ENCODE measurements at regions not wholly inside any gene's neighbourhood (a gene's known extent, or its start where the extent isn't known, plus 50 kb on each side); places are given as distances from the start of the nearest gene placed in this dataset.

DNA sequence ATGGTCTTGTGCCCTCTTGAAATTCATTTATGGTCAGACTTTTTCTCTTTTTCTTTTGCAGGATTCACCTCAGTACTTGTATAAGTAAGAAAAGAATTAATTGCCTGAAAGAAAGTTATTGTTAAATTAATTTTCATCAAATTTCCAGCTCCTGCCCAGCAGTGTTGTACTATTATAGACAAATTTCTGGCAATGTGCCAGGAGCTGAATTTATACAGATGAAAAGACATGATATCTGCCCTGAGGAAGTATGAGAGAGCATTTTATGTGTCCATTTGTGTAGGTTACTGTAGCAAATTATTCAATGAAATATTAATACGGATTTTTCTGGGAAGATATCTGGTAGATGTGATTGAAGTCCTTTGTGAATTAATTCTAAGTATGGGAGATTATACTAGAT lies 2371.5 kb upstream of the TENM3 start:
- Histone ChIP-seq H3K4me1 (ENCODE audit: control insufficient read depth in 1 of 2, insufficient read depth in 1 of 2, low read depth in 1 of 2, low read length in 1 of 2) (no peaks in the 10 kb centered on the region), H3K27ac (no peak overlapping the region), H3K4me3 (ENCODE audit: low read depth in 1 of 2, low read length in 1 of 2) (no peak overlapping the region), H3K36me3 (no peaks in the 10 kb centered on the region), H3K9me3 (no peaks in the 10 kb centered on the region), H3K27me3 (no peaks in the 10 kb centered on the region)
- TF ChIP-seq, protein P1, sequence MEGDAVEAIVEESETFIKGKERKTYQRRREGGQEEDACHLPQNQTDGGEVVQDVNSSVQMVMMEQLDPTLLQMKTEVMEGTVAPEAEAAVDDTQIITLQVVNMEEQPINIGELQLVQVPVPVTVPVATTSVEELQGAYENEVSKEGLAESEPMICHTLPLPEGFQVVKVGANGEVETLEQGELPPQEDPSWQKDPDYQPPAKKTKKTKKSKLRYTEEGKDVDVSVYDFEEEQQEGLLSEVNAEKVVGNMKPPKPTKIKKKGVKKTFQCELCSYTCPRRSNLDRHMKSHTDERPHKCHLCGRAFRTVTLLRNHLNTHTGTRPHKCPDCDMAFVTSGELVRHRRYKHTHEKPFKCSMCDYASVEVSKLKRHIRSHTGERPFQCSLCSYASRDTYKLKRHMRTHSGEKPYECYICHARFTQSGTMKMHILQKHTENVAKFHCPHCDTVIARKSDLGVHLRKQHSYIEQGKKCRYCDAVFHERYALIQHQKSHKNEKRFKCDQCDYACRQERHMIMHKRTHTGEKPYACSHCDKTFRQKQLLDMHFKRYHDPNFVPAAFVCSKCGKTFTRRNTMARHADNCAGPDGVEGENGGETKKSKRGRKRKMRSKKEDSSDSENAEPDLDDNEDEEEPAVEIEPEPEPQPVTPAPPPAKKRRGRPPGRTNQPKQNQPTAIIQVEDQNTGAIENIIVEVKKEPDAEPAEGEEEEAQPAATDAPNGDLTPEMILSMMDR (IDR thresholded peaks at IDR 0.05), result no peak

DNA sequence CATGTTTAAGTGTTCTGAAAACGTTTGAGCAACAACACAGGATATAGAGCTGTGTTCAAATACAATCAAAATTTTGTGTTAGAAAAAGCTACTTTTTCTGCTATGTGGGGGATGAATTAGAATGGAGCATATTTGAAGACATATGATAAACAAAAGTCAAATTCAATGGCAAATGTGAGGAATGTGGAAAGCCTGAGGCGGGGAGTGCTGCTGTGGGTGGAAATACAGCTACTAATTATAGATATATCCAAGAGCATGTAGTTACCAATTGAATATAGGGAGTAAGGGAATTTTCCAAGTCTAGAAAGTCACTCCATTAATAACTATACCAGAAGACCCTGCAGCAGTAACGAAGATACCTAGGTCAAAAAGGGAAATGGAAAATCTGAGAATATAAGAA lies 2370.4 kb upstream of the TENM3 start:
- Histone ChIP-seq H3K36me3 (no peaks in the 10 kb centered on the region), H3K4me1 (ENCODE audit: control insufficient read depth in 1 of 2, insufficient read depth in 1 of 2, low read depth in 1 of 2, low read length in 1 of 2) (no peaks in the 10 kb centered on the region), H3K4me3 (ENCODE audit: low read depth in 1 of 2, low read length in 1 of 2) (no peak overlapping the region), H3K9me3 (no peaks in the 10 kb centered on the region), H3K27ac (no peak overlapping the region), H3K27me3 (no peaks in the 10 kb centered on the region)
- TF ChIP-seq, protein P1 (IDR thresholded peaks at IDR 0.05), result no peak

DNA sequence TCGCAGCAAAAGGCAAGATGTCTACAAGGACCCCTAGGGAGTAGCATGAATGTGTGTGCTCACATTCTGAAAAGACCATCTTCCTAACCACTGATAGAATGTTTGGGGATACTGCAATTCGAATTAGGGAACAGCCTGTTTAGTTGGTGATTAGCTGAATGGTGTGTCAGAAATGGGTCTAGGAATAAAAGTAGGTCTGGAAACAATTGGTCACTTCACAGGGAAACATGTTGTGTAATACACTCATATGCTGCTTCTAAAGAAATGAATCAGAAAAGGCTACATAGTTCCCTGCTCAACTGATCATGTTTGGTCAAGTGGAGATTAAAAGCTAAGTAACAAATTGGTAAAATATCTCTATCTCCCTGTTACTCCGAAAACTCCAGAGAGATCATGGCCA lies 2362.4 kb upstream of the TENM3 start:
- Histone ChIP-seq H3K27ac (no peak overlapping the region), H3K4me3 (ENCODE audit: low read depth in 1 of 2, low read length in 1 of 2) (no peak overlapping the region), H3K27me3 (no peaks in the 10 kb centered on the region), H3K4me1 (ENCODE audit: control insufficient read depth in 1 of 2, insufficient read depth in 1 of 2, low read depth in 1 of 2, low read length in 1 of 2) (no peaks in the 10 kb centered on the region), H3K36me3 (no peaks in the 10 kb centered on the region), H3K9me3 (no peaks in the 10 kb centered on the region)
- TF ChIP-seq, protein P1 (IDR thresholded peaks at IDR 0.05), result no peak

DNA sequence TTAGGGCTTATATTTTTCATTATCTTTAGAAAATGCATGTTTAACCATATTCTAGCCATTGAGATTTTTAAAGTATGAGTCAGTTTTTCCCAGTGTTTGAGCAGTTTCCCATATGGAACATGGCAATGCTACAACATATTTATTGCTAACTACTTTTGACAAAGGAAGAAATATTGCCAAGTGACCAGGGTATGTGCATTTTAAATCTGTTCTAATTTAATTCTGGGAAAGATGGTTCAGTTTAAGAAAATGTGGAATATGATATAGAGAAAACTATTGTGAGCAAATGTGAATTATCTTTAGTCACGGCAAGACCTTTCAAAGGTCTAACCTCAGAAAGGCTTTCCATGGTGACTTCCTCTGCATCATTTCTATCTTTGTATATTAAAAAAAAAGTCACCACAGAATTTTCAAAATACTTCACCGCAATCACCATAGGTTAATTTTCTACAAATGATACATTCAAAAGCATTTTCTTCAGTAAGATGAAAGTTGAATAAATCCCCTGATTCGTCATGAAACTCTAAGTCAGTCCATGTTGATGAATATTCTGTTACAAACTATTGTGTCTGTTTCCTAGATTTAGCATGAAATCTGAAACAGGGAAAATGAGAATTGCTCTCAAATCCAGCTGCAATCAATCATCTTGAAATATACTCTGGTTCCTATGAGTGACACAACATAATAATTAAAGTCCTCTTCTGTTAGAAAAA lies 2349.0 kb upstream of the TENM3 start:
- Histone ChIP-seq H3K4me3 (ENCODE audit: low read depth in 1 of 2, low read length in 1 of 2) (no peak overlapping the region), H3K36me3 (no peaks in the 10 kb centered on the region), H3K27ac (no peak overlapping the region), H3K4me1 (ENCODE audit: control insufficient read depth in 1 of 2, insufficient read depth in 1 of 2, low read depth in 1 of 2, low read length in 1 of 2) (no peaks in the 10 kb centered on the region), H3K27me3 (no peaks in the 10 kb centered on the region), H3K9me3 (no peaks in the 10 kb centered on the region)
- TF ChIP-seq, protein P1 (IDR thresholded peaks at IDR 0.05), result no peak

DNA sequence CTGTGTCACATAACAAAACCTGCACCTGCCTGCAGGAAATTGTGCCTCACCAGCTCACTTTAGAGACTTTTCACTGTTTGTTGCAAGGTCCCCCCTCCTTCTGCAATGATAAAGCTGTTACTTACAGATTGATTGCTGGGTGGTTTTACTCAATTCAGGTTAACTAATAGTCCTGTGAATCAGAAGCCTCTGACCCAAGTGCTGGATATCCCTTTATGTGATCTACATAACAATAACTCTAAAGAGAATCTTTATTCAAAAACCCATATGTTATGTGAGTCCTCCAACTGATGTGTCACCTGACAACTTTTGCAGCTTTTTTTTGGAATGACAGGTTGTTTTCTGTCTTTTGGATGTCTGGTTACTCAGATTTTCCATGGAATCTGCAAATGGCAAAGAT lies 2323.6 kb upstream of the TENM3 start:
- TF ChIP-seq, protein P1 (IDR thresholded peaks at IDR 0.05), result no peak
- Histone ChIP-seq H3K27me3 (no peaks in the 10 kb centered on the region), H3K9me3 (no peaks in the 10 kb centered on the region), H3K4me1 (ENCODE audit: control insufficient read depth in 1 of 2, insufficient read depth in 1 of 2, low read depth in 1 of 2, low read length in 1 of 2) (no peaks in the 10 kb centered on the region), H3K4me3 (ENCODE audit: low read depth in 1 of 2, low read length in 1 of 2) (no peak overlapping the region), H3K27ac (no peak overlapping the region), H3K36me3 (no peaks in the 10 kb centered on the region)
